ENCODE measurements at regions not wholly inside any gene's neighbourhood (a gene's known extent, or its start where the extent isn't known, plus 50 kb on each side); places are given as distances from the start of the nearest gene placed in this dataset.

- no peaks in the 10 kb centered on the region for H4K20me1 ChIP-seq (ENCODE audit: insufficient read depth, low read length)
- H3K27ac ChIP-seq (ENCODE audit: low read depth, low read length, poor library complexity, severe bottlenecking): no peak overlapping the region
- H3K4me1 ChIP-seq (ENCODE audit: insufficient read depth, low read length, severe bottlenecking): no peaks in the 10 kb centered on the region
- H3K36me3 ChIP-seq (ENCODE audit: insufficient read depth, low read length): no peaks in the 10 kb centered on the region
- no peak overlapping the region for H3K4me3 ChIP-seq (ENCODE audit: low read depth, low read length, poor library complexity, severe bottlenecking)
- H2AFZ ChIP-seq (ENCODE audit: low read length): no peak overlapping the region
- H3K9ac ChIP-seq (ENCODE audit: low read length): no peak overlapping the region
- no peaks in the 10 kb centered on the region for H3K27me3 ChIP-seq (ENCODE audit: insufficient read depth, low read length)
- H3K9me2 ChIP-seq (ENCODE audit: low read depth, low read length): no peaks in the 10 kb centered on the region
- H3K79me2 ChIP-seq (ENCODE audit: insufficient read depth, low read length): no peaks in the 10 kb centered on the region
- no peak for TF ChIP-seq EZH2 (IDR thresholded peaks at IDR 0.05; ENCODE audit: borderline replicate concordance, low read length)
- TF ChIP-seq CTCF (IDR thresholded peaks at IDR 0.05; ENCODE audit: low read length): no peak
- no peaks in the 10 kb centered on the region for H3F3A ChIP-seq (ENCODE audit: insufficient read depth, low read length)
- no peaks in the 10 kb centered on the region for H3K9me3 ChIP-seq (ENCODE audit: low read length)
- H3K4me2 ChIP-seq (ENCODE audit: low read length): no peak overlapping the region
Measured at GRCh38 chr6:144681334-144681733, 396.2 kb downstream of the UTRN start.

GRCh38 chr6:144683216-144684070 lies 398.3 kb downstream of the UTRN start:
- H3K27me3 ChIP-seq (ENCODE audit: insufficient read depth, low read length): no peaks in the 10 kb centered on the region
- no peak overlapping the region for H3K9ac ChIP-seq (ENCODE audit: low read length)
- no peaks in the 10 kb centered on the region for H3K9me2 ChIP-seq (ENCODE audit: low read depth, low read length)
- no peaks in the 10 kb centered on the region for H3F3A ChIP-seq (ENCODE audit: insufficient read depth, low read length)
- no peaks in the 10 kb centered on the region for H3K9me3 ChIP-seq (ENCODE audit: low read length)
- H3K4me1 ChIP-seq (ENCODE audit: insufficient read depth, low read length, severe bottlenecking): no peaks in the 10 kb centered on the region
- no peak overlapping the region for H3K4me2 ChIP-seq (ENCODE audit: low read length)
- TF ChIP-seq EZH2 (IDR thresholded peaks at IDR 0.05; ENCODE audit: borderline replicate concordance, low read length) (no peak), CTCF (IDR thresholded peaks at IDR 0.05; ENCODE audit: low read length) (no peak)
- no peaks in the 10 kb centered on the region for H4K20me1 ChIP-seq (ENCODE audit: insufficient read depth, low read length)
- no peaks in the 10 kb centered on the region for H3K36me3 ChIP-seq (ENCODE audit: insufficient read depth, low read length)
- H3K27ac ChIP-seq (ENCODE audit: low read depth, low read length, poor library complexity, severe bottlenecking): no peak overlapping the region
- H2AFZ ChIP-seq (ENCODE audit: low read length): no peak overlapping the region
- no peaks in the 10 kb centered on the region for H3K79me2 ChIP-seq (ENCODE audit: insufficient read depth, low read length)
- H3K4me3 ChIP-seq (ENCODE audit: low read depth, low read length, poor library complexity, severe bottlenecking): no peak overlapping the region

GRCh38 chr6:144688713-144689112 lies 403.6 kb downstream of the UTRN start:
- Histone ChIP-seq H3K36me3 (ENCODE audit: insufficient read depth, low read length) (no peaks in the 10 kb centered on the region), H3K79me2 (ENCODE audit: insufficient read depth, low read length) (no peaks in the 10 kb centered on the region), H2AFZ (ENCODE audit: low read length) (no peak overlapping the region), H3K9me2 (ENCODE audit: low read depth, low read length) (no peaks in the 10 kb centered on the region), H3K27ac (ENCODE audit: low read depth, low read length, poor library complexity, severe bottlenecking) (no peak overlapping the region), H3K27me3 (ENCODE audit: insufficient read depth, low read length) (no peaks in the 10 kb centered on the region), H3K4me1 (ENCODE audit: insufficient read depth, low read length, severe bottlenecking) (no peaks in the 10 kb centered on the region), H3K9me3 (ENCODE audit: low read length) (no peaks in the 10 kb centered on the region), H4K20me1 (ENCODE audit: insufficient read depth, low read length) (no peaks in the 10 kb centered on the region), H3K4me2 (ENCODE audit: low read length) (no peak overlapping the region), H3F3A (ENCODE audit: insufficient read depth, low read length) (no peaks in the 10 kb centered on the region), H3K9ac (ENCODE audit: low read length) (no peak overlapping the region), H3K4me3 (ENCODE audit: low read depth, low read length, poor library complexity, severe bottlenecking) (no peak overlapping the region)
- no peak for TF ChIP-seq CTCF (IDR thresholded peaks at IDR 0.05; ENCODE audit: low read length)
- TF ChIP-seq EZH2 (IDR thresholded peaks at IDR 0.05; ENCODE audit: borderline replicate concordance, low read length): no peak

All from OCI-LY1 (cell line).